ENCODE measurements at regions not wholly inside any gene's neighbourhood (a gene's known extent, or its start where the extent isn't known, plus 50 kb on each side); places are given as distances from the start of the nearest gene placed in this dataset.

GRCh38 chr13:83325125-83325853 lies 557.0 kb downstream of the SLITRK1 start:
- no peak for DNase-seq

GRCh38 chr13:83311886-83312577 lies 570.2 kb downstream of the SLITRK1 start:
- DNase-seq, result no peak

GRCh38 chr13:83298617-83299016 lies 583.7 kb downstream of the SLITRK1 start:
- no peak for DNase-seq

GRCh38 chr13:83297586-83298290 lies 584.5 kb downstream of the SLITRK1 start:
- no peak for DNase-seq

GRCh38 chr13:83295686-83296085 lies 586.6 kb downstream of the SLITRK1 start:
- no peak for DNase-seq

- no peak for DNase-seq
Measured at GRCh38 chr13:83286737-83287136, 595.5 kb downstream of the SLITRK1 start.

- no peak for DNase-seq
Measured at GRCh38 chr13:83281654-83282053, 600.6 kb downstream of the SLITRK1 start.

GRCh38 chr13:83274679-83275078 lies 607.6 kb downstream of the SLITRK1 start:
- DNase-seq, result no peak

- no peak for DNase-seq
Measured at GRCh38 chr13:83272652-83273240, 609.5 kb downstream of the SLITRK1 start.

GRCh38 chr13:83272076-83272475 lies 610.2 kb downstream of the SLITRK1 start:
- DNase-seq, result no peak

- no peak for DNase-seq
Measured at GRCh38 chr13:83265279-83265678, 617.0 kb downstream of the SLITRK1 start.

GRCh38 chr13:83248751-83249150 lies 633.5 kb downstream of the SLITRK1 start:
- DNase-seq, result no peak

GRCh38 chr13:83232626-83233025 lies 649.6 kb downstream of the SLITRK1 start:
- no peak for DNase-seq

GRCh38 chr13:83229574-83230305 lies 652.5 kb downstream of the SLITRK1 start:
- DNase-seq, result no peak

- DNase-seq, result no peak
Measured at GRCh38 chr13:83223546-83223945, 658.7 kb downstream of the SLITRK1 start.

GRCh38 chr13:83221813-83222241 lies 660.4 kb downstream of the SLITRK1 start:
- no peak for DNase-seq

GRCh38 chr13:83221256-83221655 lies 661.0 kb downstream of the SLITRK1 start:
- DNase-seq, result no peak

- DNase-seq, result no peak
Measured at GRCh38 chr13:83220241-83220640, 662.0 kb downstream of the SLITRK1 start.

- no peak for DNase-seq
Measured at GRCh38 chr13:83219832-83220231, 662.4 kb downstream of the SLITRK1 start.

- DNase-seq, result no peak
Measured at GRCh38 chr13:83216479-83217245, 665.6 kb downstream of the SLITRK1 start.

GRCh38 chr13:83215627-83216026 lies 666.6 kb downstream of the SLITRK1 start:
- DNase-seq, result no peak

GRCh38 chr13:83214452-83214851 lies 667.8 kb downstream of the SLITRK1 start:
- no peak for DNase-seq

All from activated naive CD4-positive, alpha-beta T cell treated with anti-CD3 and anti-CD28 coated beads, Interleukin-2, amount 50 U/mL, for 16 hours (primary cell).